ENCODE measurements at regions not wholly inside any gene's neighbourhood (a gene's known extent, or its start where the extent isn't known, plus 50 kb on each side); places are given as distances from the start of the nearest gene placed in this dataset.

GRCh38 chr3:163577271-163577670 lies 1501.0 kb downstream of the SI start (continued):
- TF ChIP-seq CEBPZ (IDR thresholded peaks at IDR 0.05; ENCODE audit: borderline replicate concordance, low read depth, low read length) = no peak
- no peak for TF ChIP-seq MLLT1 (IDR thresholded peaks at IDR 0.05)
- no peak for TF ChIP-seq NFE2L1 (tag; IDR thresholded peaks at IDR 0.05; ENCODE audit: borderline replicate concordance, low read depth)
- no peak for TF ChIP-seq MTA3 (IDR thresholded peaks at IDR 0.05; ENCODE audit: borderline replicate concordance)
- no peak for TF ChIP-seq IFI16 (CRISPR knock-in tag; IDR thresholded peaks at IDR 0.05)

- no peaks in the 10 kb centered on the region for H4K20me1 ChIP-seq (replicated peaks; ENCODE audit: control insufficient read depth, insufficient read depth, low read length)
- no peaks in the 10 kb centered on the region for H3K27me3 ChIP-seq (ENCODE audit: control insufficient read depth in 2 of 2, insufficient read depth in 2 of 2, low read length in 2 of 2)
- no peaks in the 10 kb centered on the region for H3K9me1 ChIP-seq (ENCODE audit: control insufficient read depth, insufficient read depth, low read length)
- ChIA-PET CTCF (ENCODE audit: low intra/inter-chr PET ratio) (no interaction called here), POLR2A (no interaction called here)
- no peaks in the 10 kb centered on the region for H3K9me3 ChIP-seq (replicated peaks; ENCODE audit: control insufficient read depth, insufficient read depth, low read depth, low read length)
- ATAC-seq = no peak
- BruUV-seq (replicated peaks) = no TSS peak
- no peak overlapping the region for H3K9ac ChIP-seq (ENCODE audit: insufficient read depth in 1 of 2, low read depth in 2 of 2, low read length in 2 of 2)
- no peak overlapping the region for H2AFZ ChIP-seq (ENCODE audit: low read depth, low read length)
- intact Hi-C loops (cut with micrococcal nuclease) (no loop called here), in situ Hi-C loops (cut with MboI) (no loop called here)
- FAIRE-seq = no peak
- H3K27ac ChIP-seq (ENCODE audit: extremely low read depth, low read depth, low read length) = no peak overlapping the region
- no peak overlapping the region for H3K4me2 ChIP-seq (ENCODE audit: insufficient read depth, low read length)
- DNase-seq (ENCODE audit: extremely low read depth in 1 of 4, low spot score in 3 of 4) = no peak
- no peaks in the 10 kb centered on the region for H3K79me2 ChIP-seq (ENCODE audit: control insufficient read depth, insufficient read depth, low read length)
- no peaks in the 10 kb centered on the region for H3K4me1 ChIP-seq (replicated peaks in 1 of 2; ENCODE audit: control insufficient read depth in 2 of 2, insufficient read depth in 2 of 2, low read length in 2 of 2)
- H3K4me3 ChIP-seq = no peak overlapping the region
- WGBS (ENCODE audit: insufficient coverage, low coverage, missing lambda C conversion rate) = 14% methylated on average over 1 of the region's 1 CpG
- H3K36me3 ChIP-seq (ENCODE audit: control insufficient read depth, insufficient read depth, low read length) = no peaks in the 10 kb centered on the region; the same call in 2 of the 3 replicates
- TF ChIP-seq MLLT1 (IDR thresholded peaks at IDR 0.05) (no peak), NR1H2 (CRISPR knock-in tag; IDR thresholded peaks at IDR 0.05) (no peak), ZNF764 (CRISPR knock-in tag; IDR thresholded peaks at IDR 0.05; ENCODE audit: low read depth) (no peak), HNRNPK (IDR thresholded peaks at IDR 0.05; ENCODE audit: low read depth, low read length, poor library complexity, severe bottlenecking) (peak; percentile 35), FOXA1 (IDR thresholded peaks at IDR 0.05; ENCODE audit: borderline replicate concordance) (no peak), EP400 (IDR thresholded peaks at IDR 0.05) (no peak), IFI16 (CRISPR knock-in tag; IDR thresholded peaks at IDR 0.05) (no peak)
- TF ChIP-seq, protein P1, sequence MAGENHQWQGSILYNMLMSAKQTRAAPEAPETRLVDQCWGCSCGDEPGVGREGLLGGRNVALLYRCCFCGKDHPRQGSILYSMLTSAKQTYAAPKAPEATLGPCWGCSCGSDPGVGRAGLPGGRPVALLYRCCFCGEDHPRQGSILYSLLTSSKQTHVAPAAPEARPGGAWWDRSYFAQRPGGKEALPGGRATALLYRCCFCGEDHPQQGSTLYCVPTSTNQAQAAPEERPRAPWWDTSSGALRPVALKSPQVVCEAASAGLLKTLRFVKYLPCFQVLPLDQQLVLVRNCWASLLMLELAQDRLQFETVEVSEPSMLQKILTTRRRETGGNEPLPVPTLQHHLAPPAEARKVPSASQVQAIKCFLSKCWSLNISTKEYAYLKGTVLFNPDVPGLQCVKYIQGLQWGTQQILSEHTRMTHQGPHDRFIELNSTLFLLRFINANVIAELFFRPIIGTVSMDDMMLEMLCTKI (IDR thresholded peaks at IDR 0.05; ENCODE audit: partially characterized antibody) = no peak
Measured at GRCh38 chr3:163576314-163576713, 1502.0 kb downstream of the SI start.
